GM21360 (cell line): ENCODE measurements at regions not wholly inside any gene's neighbourhood (a gene's known extent, or its start where the extent isn't known, plus 50 kb on each side); places are given as distances from the start of the nearest gene placed in this dataset.
"Not testable (repeated sequence)": the region's sequence is repeated elsewhere in the genome, so short reads cannot be mapped to it uniquely, and the experiment has no call there.

Experiments
- ATAC-seq: cut with Tn5 transposase; IDR thresholded peaks from one replicate; pipeline ENCODE4 v1.9.1; 2021; ENCODE audit warnings: mild to moderate bottlenecking, moderate library complexity; ENCODE audit not compliant: unreplicated experiment

DNA sequence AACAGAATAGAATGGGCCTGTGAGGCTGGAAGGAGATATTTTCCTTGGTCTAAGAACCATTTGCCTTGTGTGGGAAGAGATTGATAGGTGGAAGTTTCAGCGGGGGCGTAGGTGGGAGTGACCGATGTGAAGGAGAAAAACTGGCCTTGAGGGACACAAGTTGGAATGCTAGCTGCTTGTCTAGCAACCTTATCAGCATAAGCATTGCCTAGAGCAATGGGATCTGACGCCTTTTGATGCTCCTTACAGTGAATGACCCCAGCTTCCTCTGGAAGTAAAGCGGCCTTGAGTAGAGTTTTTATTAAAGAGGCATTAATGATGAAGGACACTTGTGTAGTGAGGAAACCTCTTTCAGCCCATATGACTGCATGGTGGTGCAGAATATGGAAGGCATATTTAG lies 843.8 kb upstream of the ANO3 start:
- ATAC-seq = not testable (repeated sequence)

- not testable (repeated sequence) for ATAC-seq
These were observed 830.5 kb upstream of the ANO3 start for GRCh38 chr11:25501426-25501825.

- no peak for ATAC-seq
These were observed 816.4 kb upstream of the ANO3 start for GRCh38 chr11:25515576-25515975.

- no peak for ATAC-seq
These were observed 811.5 kb upstream of the ANO3 start for GRCh38 chr11:25520459-25520858.

GRCh38 chr11:25527841-25528240 lies 804.1 kb upstream of the ANO3 start:
- ATAC-seq = no peak

DNA sequence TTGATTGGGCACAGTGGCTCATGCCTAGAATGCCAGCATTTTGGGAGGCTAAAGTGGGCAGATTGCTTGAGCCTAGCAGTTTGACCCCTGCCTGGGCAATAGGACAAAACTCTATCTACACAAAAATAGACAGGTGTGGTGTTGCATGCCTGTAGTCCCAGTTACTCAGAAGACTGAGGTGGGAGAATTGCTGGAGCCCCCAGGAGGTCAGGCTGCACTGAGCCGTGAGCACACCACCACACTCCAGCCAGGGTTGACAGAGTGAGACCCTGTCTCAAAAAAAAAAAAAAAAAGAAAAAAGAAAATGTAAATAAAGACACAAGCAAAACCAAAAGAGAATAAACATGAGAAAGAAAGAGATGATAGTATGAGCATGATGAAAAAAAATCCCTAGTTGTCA lies 802.4 kb upstream of the ANO3 start:
- no peak for ATAC-seq

- ATAC-seq = no peak
These were observed 796.3 kb upstream of the ANO3 start for GRCh38 chr11:25535467-25536272.

- no peak for ATAC-seq
These were observed 795.6 kb upstream of the ANO3 start for GRCh38 chr11:25536289-25536688.

DNA sequence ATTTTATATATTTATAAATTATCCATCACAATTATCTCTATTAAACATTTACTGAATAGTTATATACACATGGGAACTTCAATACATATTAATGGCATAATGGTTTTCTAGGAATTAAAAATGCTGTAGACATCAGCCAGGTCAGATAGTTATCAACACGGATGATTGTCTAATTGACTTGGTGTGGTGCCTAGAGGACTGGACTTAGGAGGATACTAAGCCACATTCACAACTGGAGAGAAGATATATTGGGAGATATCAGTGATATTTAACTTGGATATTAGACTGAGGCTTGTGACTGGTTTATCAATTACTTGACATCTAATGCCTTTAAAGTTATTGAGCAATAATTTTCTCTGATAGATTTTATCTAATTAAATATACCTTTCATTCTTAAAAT lies 794.5 kb upstream of the ANO3 start:
- ATAC-seq = no peak

GRCh38 chr11:25547292-25547691 lies 784.6 kb upstream of the ANO3 start:
- ATAC-seq = no peak

GRCh38 chr11:25562417-25562816 lies 769.5 kb upstream of the ANO3 start:
- ATAC-seq = no peak

GRCh38 chr11:25565846-25566245 lies 766.1 kb upstream of the ANO3 start:
- no peak for ATAC-seq

GRCh38 chr11:25566298-25567200 lies 765.4 kb upstream of the ANO3 start:
- no peak for ATAC-seq

- no peak for ATAC-seq
These were observed 755.6 kb upstream of the ANO3 start for GRCh38 chr11:25576320-25576719.

DNA sequence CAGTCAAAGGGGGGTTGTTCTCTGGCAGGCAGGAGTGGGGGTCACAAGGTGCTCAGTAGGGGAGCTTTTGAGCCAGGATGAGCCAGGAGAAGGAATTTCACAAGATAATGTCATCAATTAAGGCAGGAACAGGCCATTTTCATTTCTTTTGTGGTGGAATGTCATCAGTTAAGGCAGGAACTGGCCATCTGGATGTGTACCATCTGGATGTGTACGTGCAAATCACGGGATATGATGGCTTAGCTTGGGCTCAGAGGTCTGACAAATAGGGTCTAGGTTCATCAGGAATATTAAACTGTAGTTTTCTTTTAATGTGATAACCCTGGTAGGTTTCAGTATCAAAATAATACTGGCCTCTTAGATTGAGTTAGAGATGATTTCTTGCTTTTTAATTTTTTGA lies 752.4 kb upstream of the ANO3 start:
- not testable (repeated sequence) for ATAC-seq

DNA sequence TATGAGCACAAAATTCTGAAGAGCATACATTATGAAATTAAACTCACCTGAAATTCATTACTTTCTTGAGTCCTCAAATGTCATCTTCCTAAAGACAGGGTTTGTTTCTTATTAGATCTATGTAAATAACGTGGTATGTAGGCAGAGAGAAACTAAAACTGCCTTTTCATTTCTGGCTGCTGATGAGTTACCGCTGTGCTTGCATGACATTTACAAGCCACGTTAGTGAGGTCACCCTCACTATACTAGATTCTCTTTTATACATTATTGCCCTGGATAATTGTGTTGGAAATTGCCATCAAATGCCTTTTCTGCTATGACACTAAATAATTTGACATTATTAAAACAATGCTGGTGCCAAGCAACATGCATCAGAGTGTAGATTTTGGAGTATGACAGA lies 748.3 kb upstream of the ANO3 start:
- no peak for ATAC-seq

DNA sequence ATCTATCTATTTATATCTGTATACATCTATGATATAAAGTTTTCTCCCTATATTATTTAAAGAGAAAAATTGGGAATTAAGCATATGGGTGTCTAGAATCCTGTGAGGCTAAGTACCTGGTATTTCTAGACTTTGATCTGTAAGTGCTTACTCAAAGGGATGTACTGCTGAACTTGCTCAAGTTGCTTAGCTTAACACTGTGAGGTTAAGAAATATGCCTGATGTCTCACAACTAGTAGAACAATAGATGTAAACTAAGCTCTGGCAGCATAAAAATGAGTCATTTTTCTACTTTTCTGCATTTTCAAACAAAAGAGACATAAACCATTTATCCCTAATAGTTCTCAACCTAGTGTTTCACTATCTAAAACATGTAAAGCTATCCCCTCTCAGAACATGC lies 744.4 kb upstream of the ANO3 start:
- no peak for ATAC-seq

- ATAC-seq = no peak
These were observed 738.7 kb upstream of the ANO3 start for GRCh38 chr11:25593221-25593620.

DNA sequence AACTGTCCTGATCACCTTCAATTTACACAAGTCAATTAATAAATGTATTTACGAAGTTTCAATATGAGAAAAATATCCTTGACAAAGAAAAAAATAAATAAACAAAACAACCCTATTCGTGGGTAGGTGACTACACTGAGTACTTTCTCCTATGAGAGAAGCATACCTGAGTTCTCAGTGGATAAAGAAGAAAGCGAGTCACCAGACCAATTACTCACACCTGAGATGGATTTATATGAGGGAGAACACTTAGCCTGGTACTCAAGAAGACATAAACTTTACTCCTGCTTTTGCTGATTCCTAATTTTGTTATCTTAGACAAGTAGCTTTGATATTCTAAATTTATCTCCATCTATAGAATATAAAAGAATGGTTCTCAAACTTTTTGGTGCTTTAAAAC lies 735.2 kb upstream of the ANO3 start:
- no peak for ATAC-seq

DNA sequence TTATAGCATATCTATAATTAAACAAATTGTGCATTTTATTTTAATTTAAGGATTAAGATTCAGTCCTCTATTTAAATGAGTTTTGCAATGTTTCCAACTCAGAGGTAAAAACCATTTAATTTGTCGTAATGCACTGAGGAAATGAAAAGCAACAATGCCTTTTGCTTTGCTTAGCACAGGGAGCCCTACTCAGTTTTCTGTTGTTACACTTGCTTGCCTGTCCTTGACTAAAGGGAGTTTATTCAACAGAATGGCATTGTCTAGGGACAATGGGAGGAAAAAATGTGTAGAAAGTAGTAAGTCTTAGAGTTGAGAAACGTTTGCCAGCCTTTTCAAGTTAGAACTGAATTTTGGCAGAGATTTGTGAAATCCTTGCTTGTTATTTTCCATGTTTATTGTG lies 734.2 kb upstream of the ANO3 start:
- ATAC-seq = no peak

GRCh38 chr11:25602149-25602548 lies 729.8 kb upstream of the ANO3 start:
- no peak for ATAC-seq

- no peak for ATAC-seq
These were observed 729.0 kb upstream of the ANO3 start for GRCh38 chr11:25602959-25603358.
